CD14-positive monocyte (primary cell): ENCODE measurements at regions not wholly inside any gene's neighbourhood (a gene's known extent, or its start where the extent isn't known, plus 50 kb on each side); places are given as distances from the start of the nearest gene placed in this dataset.
A peak's percentile ranks its signal among the peaks of the same experiment; 100 is the strongest.

Source experiments
- DNase-seq, 3 donors: peaks; one replicate each; pipeline ENCODE4 v3.0.0-alpha.2; 2011 to 2022
- H2AFZ ChIP-seq: 2 replicates; pipeline ENCODE4 v1.6.0; 2012; ENCODE audit warnings: mild to moderate bottlenecking, low read depth, low read length, inconsistent platforms; ENCODE audit not compliant: insufficient read depth, poor library complexity, severe bottlenecking
- H3K27ac ChIP-seq, 2 donors: 1 replicate in 1 of 2; 2 replicates in 1 of 2; pipeline ENCODE4 v1.5.1; 2012 to 2013; ENCODE audit warnings: low read length in 2 of 2, control low read depth in 1 of 2, inconsistent platforms in 1 of 2, low read depth in 1 of 2, mild to moderate bottlenecking in 1 of 2
- H3K27me3 ChIP-seq, 2 donors: one replicate each; pipeline versions ENCODE4 v1.6.0 to v1.6.1; 2011 to 2013; ENCODE audit warnings: low read length in 2 of 2; ENCODE audit not compliant: control insufficient read depth in 2 of 2, insufficient read depth in 2 of 2
- H3K36me3 ChIP-seq, 2 donors: replicated peaks in 1 of 2; 1 replicate in 1 of 2; 2 replicates in 1 of 2; pipeline versions ENCODE4 v1.5.1 to v1.6.1; 2012 to 2013; ENCODE audit warnings: low read length in 2 of 2, control low read depth in 1 of 2, inconsistent platforms in 1 of 2, mild to moderate bottlenecking in 1 of 2; ENCODE audit not compliant: insufficient read depth in 2 of 2, control insufficient read depth in 1 of 2
- H3K4me1 ChIP-seq, 2 donors: 1 replicate in 1 of 2; 2 replicates in 1 of 2; pipeline versions ENCODE4 v1.5.1 to v1.6.1; 2012 to 2013; ENCODE audit warnings: low read length in 2 of 2, control low read depth in 1 of 2, inconsistent platforms in 1 of 2, mild to moderate bottlenecking in 1 of 2, moderate library complexity in 1 of 2; ENCODE audit not compliant: insufficient read depth in 2 of 2, control insufficient read depth in 1 of 2
- H3K4me2 ChIP-seq: replicated peaks from 2 replicates; pipeline ENCODE3; 2012; ENCODE audit warnings: low read length, moderate library complexity, mild to moderate bottlenecking; ENCODE audit not compliant: poor library complexity, severe bottlenecking; ENCODE audit errors: extremely low read depth
- H3K4me3 ChIP-seq, 3 experiments: fragments of 200-600 bp in 1 of 3; sonication (generic) in 1 of 3; replicated peaks in 1 of 3; 1 replicate in 2 of 3; 2 replicates in 1 of 3; pipeline ENCODE4 v1.5.1; 2011 to 2013; ENCODE audit warnings: low read length in 3 of 3, mild to moderate bottlenecking in 3 of 3, control low read depth in 2 of 3, low read depth in 2 of 3, inconsistent platforms in 1 of 3, moderate library complexity in 1 of 3
- H3K79me2 ChIP-seq: 2 replicates; pipeline ENCODE4 v1.6.0; 2012; ENCODE audit warnings: mild to moderate bottlenecking, control low read depth, inconsistent platforms, low read length, moderate library complexity; ENCODE audit not compliant: insufficient read depth
- H3K9ac ChIP-seq: 2 replicates; pipeline ENCODE4 v1.6.0; 2017; ENCODE audit warnings: low read length, mild to moderate bottlenecking; ENCODE audit not compliant: insufficient read depth, poor library complexity, severe bottlenecking
- H3K9me3 ChIP-seq, 2 donors: replicated peaks in 1 of 2; 1 replicate in 1 of 2; 2 replicates in 1 of 2; pipeline versions ENCODE4 v1.5.1 to v1.6.1; 2012 to 2013; ENCODE audit warnings: low read length in 2 of 2, control low read depth in 1 of 2; ENCODE audit not compliant: control insufficient read depth in 1 of 2, insufficient read depth in 1 of 2
- H4K20me1 ChIP-seq: 2 replicates; pipeline ENCODE4 v1.6.0; 2012; ENCODE audit warnings: mild to moderate bottlenecking, low read length, control low read depth, moderate library complexity; ENCODE audit not compliant: insufficient read depth
- H3K27ac Mint-ChIP-seq, 7 donors: one replicate each; pipeline ENCODE4 v1.8.0; 2020; ENCODE audit warnings: mild to moderate bottlenecking in 7 of 7, mixed read lengths in 7 of 7, moderate library complexity in 6 of 7, inconsistent platforms in 2 of 7
- H3K27me3 Mint-ChIP-seq, 3 donors: one replicate each; pipeline ENCODE4 v1.8.0; 2021 to 2022; ENCODE audit warnings: low read depth in 3 of 3, mild to moderate bottlenecking in 3 of 3, mixed read lengths in 3 of 3, moderate library complexity in 3 of 3, inconsistent platforms in 1 of 3
- H3K36me3 Mint-ChIP-seq, 2 donors: one replicate each; pipeline ENCODE4 v1.8.0; 2020; ENCODE audit warnings: mixed read lengths in 2 of 2, inconsistent platforms in 1 of 2, mild to moderate bottlenecking in 1 of 2
- H3K4me1 Mint-ChIP-seq: one replicate; pipeline ENCODE4 v1.8.0; 2020; ENCODE audit warnings: mild to moderate bottlenecking, mixed read lengths
- H3K4me3 Mint-ChIP-seq, 2 donors: one replicate each; pipeline ENCODE4 v1.8.0; 2020; ENCODE audit warnings: mild to moderate bottlenecking in 2 of 2, mixed read lengths in 2 of 2, moderate library complexity in 1 of 2
- H3K9me3 Mint-ChIP-seq, 7 donors: one replicate each; pipeline ENCODE4 v1.8.0; 2020 to 2022; ENCODE audit warnings: mixed read lengths in 7 of 7, mild to moderate bottlenecking in 6 of 7, moderate library complexity in 6 of 7, inconsistent platforms in 2 of 7
- CTCF ChIP-seq: fragments of 200-600 bp; IDR thresholded peaks from one replicate; pipeline ENCODE4 v1.8.0; 2022; ENCODE audit warnings: antibody characterized with exemption, mild to moderate bottlenecking
- WGBS: methylation state at CpG from one replicate; pipeline ENCODE4 v1.1.5; 2013; ENCODE audit warnings: missing lambda C conversion rate; ENCODE audit not compliant: insufficient coverage; 5-methylcytosine and 5-hydroxymethylcytosine counted together
- intact Hi-C, 2 donors: fragments of 100-400 bp; cut with micrococcal nuclease; formaldehyde crosslinking; loops; one replicate each; pipeline versions ENCODE4 v1.15.0 to v1.15.1; 2023

- H3K4me3 Mint-ChIP-seq: no peak overlapping the region
- Histone ChIP-seq H3K27ac (no peak overlapping the region), H2AFZ (no peak overlapping the region), H3K4me1 (peaks cover 8 to 17% of the 10 kb centered on the region in 2 donors), H4K20me1 (no peaks in the 10 kb centered on the region), H3K9ac (no peak overlapping the region), H3K9me3 (no peaks in the 10 kb centered on the region), H3K36me3 (no peaks in the 10 kb centered on the region), H3K27me3 (no peaks in the 10 kb centered on the region), H3K4me2 (no peak overlapping the region), H3K4me3 (no peak overlapping the region), H3K79me2 (no peaks in the 10 kb centered on the region)
- peaks cover 15% of the 10 kb centered on the region for H3K4me1 Mint-ChIP-seq
- H3K27ac Mint-ChIP-seq: no peak overlapping the region
- no peaks in the 10 kb centered on the region for H3K27me3 Mint-ChIP-seq
- TF ChIP-seq CTCF: no peak
- no peaks in the 10 kb centered on the region for H3K36me3 Mint-ChIP-seq
- WGBS: 100% methylated on average over 1 of the region's 1 CpG
- intact Hi-C loops: no loop called here
- peaks cover 0 to 7% (median 0%) of the 10 kb centered on the region in 7 donors for H3K9me3 Mint-ChIP-seq
- DNase-seq: no peak
Observed at GRCh38 chr6:14591998-14592397, 474.4 kb downstream of the CD83 start.

DNA sequence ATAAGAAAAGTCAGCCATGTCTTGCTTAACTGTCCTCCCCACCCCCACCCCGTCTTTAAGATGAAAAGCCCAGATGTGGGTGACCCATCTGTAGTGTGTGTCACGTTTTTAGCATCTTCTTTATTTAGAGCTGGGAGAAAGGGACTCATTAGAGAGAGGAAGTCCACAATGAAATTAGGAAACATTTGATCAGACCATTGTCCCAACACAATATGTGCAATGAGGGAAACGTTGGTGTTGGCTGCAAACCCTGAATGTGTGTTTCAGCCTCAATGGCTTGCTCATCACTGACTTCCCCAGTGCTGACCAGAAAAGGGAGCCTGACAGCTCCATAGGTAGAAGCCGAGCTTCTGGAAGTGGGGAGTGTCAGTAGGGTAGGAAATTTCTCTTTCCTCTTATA lies 475.7 kb downstream of the CD83 start:
- no peaks in the 10 kb centered on the region for H3K9me3 ChIP-seq
- no peak overlapping the region for H3K4me2 ChIP-seq
- no peak for TF ChIP-seq CTCF
- intact Hi-C loops: no loop called here
- WGBS: no CpG with 5 or more reads among the region's 4 CpGs
- H3K79me2 ChIP-seq: no peaks in the 10 kb centered on the region
- H4K20me1 ChIP-seq: no peaks in the 10 kb centered on the region
- H3K9me3 Mint-ChIP-seq: peaks cover 0 to 7% (median 0%) of the 10 kb centered on the region in 7 donors
- peak in 1 of 3 donors; percentile 11 for DNase-seq
- no peaks in the 10 kb centered on the region for H3K27me3 ChIP-seq
- H2AFZ ChIP-seq: no peak overlapping the region
- no peaks in the 10 kb centered on the region for H3K36me3 ChIP-seq
- H3K4me3 Mint-ChIP-seq: no peak overlapping the region
- H3K4me3 ChIP-seq: no peak overlapping the region
- peaks cover 21% of the 10 kb centered on the region for H3K4me1 Mint-ChIP-seq
- H3K4me1 ChIP-seq: peaks cover 12 to 28% of the 10 kb centered on the region in 2 donors
- H3K9ac ChIP-seq: no peak overlapping the region
- no peaks in the 10 kb centered on the region for H3K27me3 Mint-ChIP-seq
- no peak overlapping the region for H3K27ac ChIP-seq
- no peak overlapping the region for H3K27ac Mint-ChIP-seq
- H3K36me3 Mint-ChIP-seq: no peaks in the 10 kb centered on the region
